ENCODE measurements at regions not wholly inside any gene's neighbourhood (a gene's known extent, or its start where the extent isn't known, plus 50 kb on each side); places are given as distances from the start of the nearest gene placed in this dataset.

- WGBS, 10 experiments = 0 to 75% (median 25%) methylated on average over 1 of the region's 1 CpG; no CpG with 5 or more reads in 1 of the 10 experiments
- Histone ChIP-seq H3K4me1 (replicated peaks in 1 of 2) (peaks cover 16 to 21% of the 10 kb centered on the region in 2 donors), H3K27ac (no peak overlapping the region), H3K4me3 (no peak overlapping the region)
- ATAC-seq (replicated peaks in 6 of 8) = peak in 2 of 8 experiments; percentile 31 to 33
- in situ Hi-C loops (cut with MboI; ENCODE audit: low pct_unique_long_range_greater_than_20kb in 2 of 9, low sequenced_read_pairs in 9 of 9, unreplicated experiment in 9 of 9) = no loop called here
Measured at GRCh38 chr11:57085611-57086010, 96.1 kb upstream of the LRRC55 start.

GRCh38 chr11:57087991-57088390 lies 93.8 kb upstream of the LRRC55 start:
- Histone ChIP-seq H3K4me1 (replicated peaks in 1 of 2) (peaks cover 13 to 17% of the 10 kb centered on the region in 2 donors), H3K4me3 (no peak overlapping the region), H3K27ac (no peak overlapping the region)
- WGBS, 10 experiments = 0 to 40% (median 20%) methylated on average over 1 of the region's 1 CpG; no CpG with 5 or more reads in 3 of the 10 experiments
- ATAC-seq (replicated peaks in 6 of 8) = peak in 5 of 8 experiments; percentile 75 to 87 (median 82)
- in situ Hi-C loops (cut with MboI; ENCODE audit: low pct_unique_long_range_greater_than_20kb in 2 of 9, low sequenced_read_pairs in 9 of 9, unreplicated experiment in 9 of 9) = no loop called here

- 0 to 93% (median 60%) methylated on average over 1 to 6 of the region's 9 CpGs; no CpG with 5 or more reads in 3 of the 10 experiments for WGBS, 10 experiments
- ATAC-seq (replicated peaks in 6 of 8) = no peak
- in situ Hi-C loops (cut with MboI; ENCODE audit: low pct_unique_long_range_greater_than_20kb in 2 of 9, low sequenced_read_pairs in 9 of 9, unreplicated experiment in 9 of 9) = no loop called here
- H3K27ac ChIP-seq = no peak overlapping the region
- no peak overlapping the region for H3K4me3 ChIP-seq
- H3K4me1 ChIP-seq (replicated peaks in 1 of 2) = peaks cover 13 to 21% of the 10 kb centered on the region in 2 donors
Measured at GRCh38 chr11:57092028-57092698, 89.6 kb upstream of the LRRC55 start.

- in situ Hi-C loops (cut with MboI; ENCODE audit: low pct_unique_long_range_greater_than_20kb in 2 of 9, low sequenced_read_pairs in 9 of 9, unreplicated experiment in 9 of 9) = no loop called here
- WGBS, 10 experiments = 14 to 100% (median 83%) methylated on average over 1 of the region's 1 CpG; no CpG with 5 or more reads in 4 of the 10 experiments
- ATAC-seq (replicated peaks in 6 of 8) = peak in 3 of 8 experiments; percentile 23 to 58 (median 31)
Measured at GRCh38 chr11:57094181-57094935, 87.4 kb upstream of the LRRC55 start.

GRCh38 chr11:57095417-57095816 lies 86.3 kb upstream of the LRRC55 start:
- H3K4me3 ChIP-seq = no peak overlapping the region
- peak in 1 of 8 experiments; percentile 30 for ATAC-seq (replicated peaks in 6 of 8)
- no peak overlapping the region for H3K27ac ChIP-seq
- in situ Hi-C loops (cut with MboI; ENCODE audit: low pct_unique_long_range_greater_than_20kb in 2 of 9, low sequenced_read_pairs in 9 of 9, unreplicated experiment in 9 of 9) = no loop called here
- 75 to 100% (median 85%) methylated on average over 1 to 3 of the region's 3 CpGs; no CpG with 5 or more reads in 3 of the 10 experiments for WGBS, 10 experiments
- H3K4me1 ChIP-seq (replicated peaks in 1 of 2) = peaks cover 4 to 9% of the 10 kb centered on the region in 2 donors

More at GRCh38 chr11:57094181-57094935, 87.4 kb upstream of the LRRC55 start:
- peaks cover 0 to 7% of the 10 kb centered on the region in 2 donors for H3K4me1 ChIP-seq (replicated peaks in 1 of 2)
- H3K27ac ChIP-seq = no peak overlapping the region
- H3K4me3 ChIP-seq = no peak overlapping the region

- 20 to 100% (median 83%) methylated on average over 1 to 3 of the region's 3 CpGs; no CpG with 5 or more reads in 1 of the 10 experiments for WGBS, 10 experiments
- Histone ChIP-seq H3K4me1 (replicated peaks in 1 of 2) (peaks cover 4 to 14% of the 10 kb centered on the region in 2 donors), H3K4me3 (no peak overlapping the region), H3K27ac (no peak overlapping the region)
- ATAC-seq (replicated peaks in 6 of 8) = no peak
- in situ Hi-C loops (cut with MboI; ENCODE audit: low pct_unique_long_range_greater_than_20kb in 2 of 9, low sequenced_read_pairs in 9 of 9, unreplicated experiment in 9 of 9) = no loop called here
Measured at GRCh38 chr11:57095896-57096295, 85.9 kb upstream of the LRRC55 start.

GRCh38 chr11:57097149-57097548 lies 84.6 kb upstream of the LRRC55 start:
- no peak for ATAC-seq (replicated peaks in 6 of 8)
- Histone ChIP-seq H3K4me1 (replicated peaks in 1 of 2) (peaks cover 4 to 19% of the 10 kb centered on the region in 2 donors), H3K27ac (no peak overlapping the region), H3K4me3 (no peak overlapping the region)
- in situ Hi-C loops (cut with MboI; ENCODE audit: low pct_unique_long_range_greater_than_20kb in 2 of 9, low sequenced_read_pairs in 9 of 9, unreplicated experiment in 9 of 9) = no loop called here
- WGBS, 10 experiments = 0 to 100% (median 52%) methylated on average over 1 to 2 of the region's 2 CpGs; no CpG with 5 or more reads in 1 of the 10 experiments

GRCh38 chr11:57098191-57098590 lies 83.6 kb upstream of the LRRC55 start:
- Histone ChIP-seq H3K4me1 (replicated peaks in 1 of 2) (peaks cover 4 to 19% of the 10 kb centered on the region in 2 donors), H3K27ac (no peak overlapping the region), H3K4me3 (no peak overlapping the region)
- 0 to 100% (median 83%) methylated on average over 1 to 2 of the region's 2 CpGs; no CpG with 5 or more reads in 1 of the 10 experiments for WGBS, 10 experiments
- no peak for ATAC-seq (replicated peaks in 6 of 8)
- in situ Hi-C loops (cut with MboI; ENCODE audit: low pct_unique_long_range_greater_than_20kb in 2 of 9, low sequenced_read_pairs in 9 of 9, unreplicated experiment in 9 of 9) = no loop called here

- H3K4me1 ChIP-seq (replicated peaks in 1 of 2) = peaks cover 4 to 13% of the 10 kb centered on the region in 2 donors
- 0 to 48% (median 27%) methylated on average over 1 to 5 of the region's 5 CpGs for WGBS, 10 experiments
- no peak overlapping the region for H3K4me3 ChIP-seq
- ATAC-seq (replicated peaks in 6 of 8) = peak in 5 of 8 experiments; percentile 94 to 96 (median 95)
- H3K27ac ChIP-seq = no peak overlapping the region
- in situ Hi-C loops (cut with MboI; ENCODE audit: low pct_unique_long_range_greater_than_20kb in 2 of 9, low sequenced_read_pairs in 9 of 9, unreplicated experiment in 9 of 9) = loop anchor here in 2 of 9 experiments (25.0 kb wide), 1 partner anchor 263 kb away; no protein-coding TSS in a partner anchor
Measured at GRCh38 chr11:57100638-57101331, 81.0 kb upstream of the LRRC55 start.

GRCh38 chr11:57103899-57104605 lies 77.7 kb upstream of the LRRC55 start:
- Histone ChIP-seq H3K27ac (no peak overlapping the region), H3K4me3 (no peak overlapping the region), H3K4me1 (replicated peaks in 1 of 2) (peaks cover 4 to 13% of the 10 kb centered on the region in 2 donors)
- ATAC-seq (replicated peaks in 6 of 8) = no peak
- 16 to 100% (median 78%) methylated on average over 1 to 5 of the region's 6 CpGs for WGBS, 10 experiments
- in situ Hi-C loops (cut with MboI; ENCODE audit: low pct_unique_long_range_greater_than_20kb in 2 of 9, low sequenced_read_pairs in 9 of 9, unreplicated experiment in 9 of 9) = loop anchor here in 2 of 9 experiments (25.0 kb wide), 1 partner anchor 267 kb away; no protein-coding TSS in a partner anchor

- H3K4me1 ChIP-seq (replicated peaks in 1 of 2) = no peaks in the 10 kb centered on the region
- no peak for ATAC-seq (replicated peaks in 6 of 8)
- 0 to 100% (median 86%) methylated on average over 1 to 3 of the region's 3 CpGs; no CpG with 5 or more reads in 1 of the 10 experiments for WGBS, 10 experiments
- no peak overlapping the region for H3K27ac ChIP-seq
- in situ Hi-C loops (cut with MboI; ENCODE audit: low pct_unique_long_range_greater_than_20kb in 2 of 9, low sequenced_read_pairs in 9 of 9, unreplicated experiment in 9 of 9) = loop anchor here in 2 of 9 experiments (25.0 kb wide), 1 partner anchor 272 kb away; no protein-coding TSS in a partner anchor
- H3K4me3 ChIP-seq = no peak overlapping the region
Measured at GRCh38 chr11:57109331-57109730, 72.4 kb upstream of the LRRC55 start.

- WGBS, 10 experiments = 0 to 92% (median 74%) methylated on average over 1 to 2 of the region's 2 CpGs
- no peak for ATAC-seq (replicated peaks in 6 of 8)
- Histone ChIP-seq H3K27ac (no peak overlapping the region), H3K4me3 (no peak overlapping the region), H3K4me1 (replicated peaks in 1 of 2) (no peaks in the 10 kb centered on the region)
- in situ Hi-C loops (cut with MboI; ENCODE audit: low pct_unique_long_range_greater_than_20kb in 2 of 9, low sequenced_read_pairs in 9 of 9, unreplicated experiment in 9 of 9) = loop anchor here in 2 of 9 experiments (10.0 to 25.0 kb wide), 2 partner anchors 143 to 274 kb away; no protein-coding TSS in a partner anchor
Measured at GRCh38 chr11:57111619-57112018, 70.1 kb upstream of the LRRC55 start.
